ENCODE measurements at regions not wholly inside any gene's neighbourhood (a gene's known extent, or its start where the extent isn't known, plus 50 kb on each side); places are given as distances from the start of the nearest gene placed in this dataset.

DNA sequence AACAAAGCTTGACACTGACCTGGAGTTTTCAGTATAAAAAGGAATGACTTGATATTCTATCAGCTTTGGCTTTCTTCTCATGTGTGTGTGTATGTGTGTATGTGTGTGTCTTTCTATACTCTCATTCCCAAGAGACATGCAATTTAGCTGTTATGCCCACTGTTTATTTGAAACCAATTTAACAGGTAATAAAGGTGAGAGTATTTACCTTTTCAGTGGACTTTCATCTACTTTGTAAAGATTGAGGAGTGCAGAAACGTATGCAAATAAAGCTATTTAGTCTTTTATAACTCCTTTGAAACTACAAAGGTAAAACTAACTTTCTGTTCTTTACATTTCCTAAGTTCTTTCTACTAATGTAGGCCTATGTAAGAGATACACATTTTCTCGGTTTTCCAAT, 103.5 kb upstream of the HS3ST5 start (continued):
- TF ChIP-seq, protein P1, sequence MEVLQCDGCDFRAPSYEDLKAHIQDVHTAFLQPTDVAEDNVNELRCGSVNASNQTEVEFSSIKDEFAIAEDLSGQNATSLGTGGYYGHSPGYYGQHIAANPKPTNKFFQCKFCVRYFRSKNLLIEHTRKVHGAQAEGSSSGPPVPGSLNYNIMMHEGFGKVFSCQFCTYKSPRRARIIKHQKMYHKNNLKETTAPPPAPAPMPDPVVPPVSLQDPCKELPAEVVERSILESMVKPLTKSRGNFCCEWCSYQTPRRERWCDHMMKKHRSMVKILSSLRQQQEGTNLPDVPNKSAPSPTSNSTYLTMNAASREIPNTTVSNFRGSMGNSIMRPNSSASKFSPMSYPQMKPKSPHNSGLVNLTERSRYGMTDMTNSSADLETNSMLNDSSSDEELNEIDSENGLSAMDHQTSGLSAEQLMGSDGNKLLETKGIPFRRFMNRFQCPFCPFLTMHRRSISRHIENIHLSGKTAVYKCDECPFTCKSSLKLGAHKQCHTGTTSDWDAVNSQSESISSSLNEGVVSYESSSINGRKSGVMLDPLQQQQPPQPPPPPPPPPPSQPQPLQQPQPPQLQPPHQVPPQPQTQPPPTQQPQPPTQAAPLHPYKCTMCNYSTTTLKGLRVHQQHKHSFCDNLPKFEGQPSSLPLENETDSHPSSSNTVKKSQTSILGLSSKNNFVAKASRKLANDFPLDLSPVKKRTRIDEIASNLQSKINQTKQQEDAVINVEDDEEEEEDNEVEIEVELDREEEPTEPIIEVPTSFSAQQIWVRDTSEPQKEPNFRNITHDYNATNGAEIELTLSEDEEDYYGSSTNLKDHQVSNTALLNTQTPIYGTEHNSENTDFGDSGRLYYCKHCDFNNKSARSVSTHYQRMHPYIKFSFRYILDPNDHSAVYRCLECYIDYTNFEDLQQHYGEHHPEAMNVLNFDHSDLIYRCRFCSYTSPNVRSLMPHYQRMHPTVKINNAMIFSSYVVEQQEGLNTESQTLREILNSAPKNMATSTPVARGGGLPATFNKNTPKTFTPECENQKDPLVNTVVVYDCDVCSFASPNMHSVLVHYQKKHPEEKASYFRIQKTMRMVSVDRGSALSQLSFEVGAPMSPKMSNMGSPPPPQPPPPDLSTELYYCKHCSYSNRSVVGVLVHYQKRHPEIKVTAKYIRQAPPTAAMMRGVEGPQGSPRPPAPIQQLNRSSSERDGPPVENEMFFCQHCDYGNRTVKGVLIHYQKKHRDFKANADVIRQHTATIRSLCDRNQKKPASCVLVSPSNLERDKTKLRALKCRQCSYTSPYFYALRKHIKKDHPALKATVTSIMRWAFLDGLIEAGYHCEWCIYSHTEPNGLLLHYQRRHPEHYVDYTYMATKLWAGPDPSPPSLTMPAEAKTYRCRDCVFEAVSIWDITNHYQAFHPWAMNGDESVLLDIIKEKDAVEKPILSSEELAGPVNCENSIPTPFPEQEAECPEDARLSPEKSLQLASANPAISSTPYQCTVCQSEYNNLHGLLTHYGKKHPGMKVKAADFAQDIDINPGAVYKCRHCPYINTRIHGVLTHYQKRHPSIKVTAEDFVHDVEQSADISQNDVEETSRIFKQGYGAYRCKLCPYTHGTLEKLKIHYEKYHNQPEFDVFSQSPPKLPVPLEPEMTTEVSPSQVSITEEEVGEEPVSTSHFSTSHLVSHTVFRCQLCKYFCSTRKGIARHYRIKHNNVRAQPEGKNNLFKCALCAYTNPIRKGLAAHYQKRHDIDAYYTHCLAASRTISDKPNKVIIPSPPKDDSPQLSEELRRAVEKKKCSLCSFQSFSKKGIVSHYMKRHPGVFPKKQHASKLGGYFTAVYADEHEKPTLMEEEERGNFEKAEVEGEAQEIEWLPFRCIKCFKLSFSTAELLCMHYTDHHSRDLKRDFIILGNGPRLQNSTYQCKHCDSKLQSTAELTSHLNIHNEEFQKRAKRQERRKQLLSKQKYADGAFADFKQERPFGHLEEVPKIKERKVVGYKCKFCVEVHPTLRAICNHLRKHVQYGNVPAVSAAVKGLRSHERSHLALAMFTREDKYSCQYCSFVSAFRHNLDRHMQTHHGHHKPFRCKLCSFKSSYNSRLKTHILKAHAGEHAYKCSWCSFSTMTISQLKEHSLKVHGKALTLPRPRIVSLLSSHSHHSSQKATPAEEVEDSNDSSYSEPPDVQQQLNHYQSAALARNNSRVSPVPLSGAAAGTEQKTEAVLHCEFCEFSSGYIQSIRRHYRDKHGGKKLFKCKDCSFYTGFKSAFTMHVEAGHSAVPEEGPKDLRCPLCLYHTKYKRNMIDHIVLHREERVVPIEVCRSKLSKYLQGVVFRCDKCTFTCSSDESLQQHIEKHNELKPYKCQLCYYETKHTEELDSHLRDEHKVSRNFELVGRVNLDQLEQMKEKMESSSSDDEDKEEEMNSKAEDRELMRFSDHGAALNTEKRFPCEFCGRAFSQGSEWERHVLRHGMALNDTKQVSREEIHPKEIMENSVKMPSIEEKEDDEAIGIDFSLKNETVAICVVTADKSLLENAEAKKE (CRISPR knock-in tag; IDR thresholded peaks at IDR 0.05) = no peak
- TF ChIP-seq CREB1 (CRISPR knock-in tag; IDR thresholded peaks at IDR 0.05; ENCODE audit: low read depth) (no peak), STAT1 (IDR thresholded peaks at IDR 0.05; ENCODE audit: unreplicated experiment) (no peak), EZH2 (IDR thresholded peaks at IDR 0.05; ENCODE audit: low read depth, unreplicated experiment) (no peak), POLR2AphosphoS5 (IDR thresholded peaks at IDR 0.05; ENCODE audit: low read depth) (no peak), EZH2phosphoT487 (IDR thresholded peaks at IDR 0.05; ENCODE audit: unreplicated experiment) (no peak)
- TF ChIP-seq, protein P2, sequence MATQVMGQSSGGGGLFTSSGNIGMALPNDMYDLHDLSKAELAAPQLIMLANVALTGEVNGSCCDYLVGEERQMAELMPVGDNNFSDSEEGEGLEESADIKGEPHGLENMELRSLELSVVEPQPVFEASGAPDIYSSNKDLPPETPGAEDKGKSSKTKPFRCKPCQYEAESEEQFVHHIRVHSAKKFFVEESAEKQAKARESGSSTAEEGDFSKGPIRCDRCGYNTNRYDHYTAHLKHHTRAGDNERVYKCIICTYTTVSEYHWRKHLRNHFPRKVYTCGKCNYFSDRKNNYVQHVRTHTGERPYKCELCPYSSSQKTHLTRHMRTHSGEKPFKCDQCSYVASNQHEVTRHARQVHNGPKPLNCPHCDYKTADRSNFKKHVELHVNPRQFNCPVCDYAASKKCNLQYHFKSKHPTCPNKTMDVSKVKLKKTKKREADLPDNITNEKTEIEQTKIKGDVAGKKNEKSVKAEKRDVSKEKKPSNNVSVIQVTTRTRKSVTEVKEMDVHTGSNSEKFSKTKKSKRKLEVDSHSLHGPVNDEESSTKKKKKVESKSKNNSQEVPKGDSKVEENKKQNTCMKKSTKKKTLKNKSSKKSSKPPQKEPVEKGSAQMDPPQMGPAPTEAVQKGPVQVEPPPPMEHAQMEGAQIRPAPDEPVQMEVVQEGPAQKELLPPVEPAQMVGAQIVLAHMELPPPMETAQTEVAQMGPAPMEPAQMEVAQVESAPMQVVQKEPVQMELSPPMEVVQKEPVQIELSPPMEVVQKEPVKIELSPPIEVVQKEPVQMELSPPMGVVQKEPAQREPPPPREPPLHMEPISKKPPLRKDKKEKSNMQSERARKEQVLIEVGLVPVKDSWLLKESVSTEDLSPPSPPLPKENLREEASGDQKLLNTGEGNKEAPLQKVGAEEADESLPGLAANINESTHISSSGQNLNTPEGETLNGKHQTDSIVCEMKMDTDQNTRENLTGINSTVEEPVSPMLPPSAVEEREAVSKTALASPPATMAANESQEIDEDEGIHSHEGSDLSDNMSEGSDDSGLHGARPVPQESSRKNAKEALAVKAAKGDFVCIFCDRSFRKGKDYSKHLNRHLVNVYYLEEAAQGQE (IDR thresholded peaks at IDR 0.05; ENCODE audit: unreplicated experiment) = no peak

Data from GM23338 (cell line).